ENCODE measurements at regions not wholly inside any gene's neighbourhood (a gene's known extent, or its start where the extent isn't known, plus 50 kb on each side); places are given as distances from the start of the nearest gene placed in this dataset.

GRCh38 chr6:3908223-3908622 lies 59.0 kb downstream of the FAM50B start:
- Histone ChIP-seq H3K9me3 (no peaks in the 10 kb centered on the region), H3K27me3 (replicated peaks; ENCODE audit: insufficient read depth) (no peaks in the 10 kb centered on the region), H3K27ac (peak overlapping the region in 1 of 2 donors; percentile 9), H3K36me3 (no peaks in the 10 kb centered on the region), H3K4me3 (no peak overlapping the region), H3K4me1 (ENCODE audit: control insufficient read depth in 1 of 2, low read depth in 2 of 2) (peaks cover 28 to 80% of the 10 kb centered on the region in 2 donors)
- TF ChIP-seq, protein P1, sequence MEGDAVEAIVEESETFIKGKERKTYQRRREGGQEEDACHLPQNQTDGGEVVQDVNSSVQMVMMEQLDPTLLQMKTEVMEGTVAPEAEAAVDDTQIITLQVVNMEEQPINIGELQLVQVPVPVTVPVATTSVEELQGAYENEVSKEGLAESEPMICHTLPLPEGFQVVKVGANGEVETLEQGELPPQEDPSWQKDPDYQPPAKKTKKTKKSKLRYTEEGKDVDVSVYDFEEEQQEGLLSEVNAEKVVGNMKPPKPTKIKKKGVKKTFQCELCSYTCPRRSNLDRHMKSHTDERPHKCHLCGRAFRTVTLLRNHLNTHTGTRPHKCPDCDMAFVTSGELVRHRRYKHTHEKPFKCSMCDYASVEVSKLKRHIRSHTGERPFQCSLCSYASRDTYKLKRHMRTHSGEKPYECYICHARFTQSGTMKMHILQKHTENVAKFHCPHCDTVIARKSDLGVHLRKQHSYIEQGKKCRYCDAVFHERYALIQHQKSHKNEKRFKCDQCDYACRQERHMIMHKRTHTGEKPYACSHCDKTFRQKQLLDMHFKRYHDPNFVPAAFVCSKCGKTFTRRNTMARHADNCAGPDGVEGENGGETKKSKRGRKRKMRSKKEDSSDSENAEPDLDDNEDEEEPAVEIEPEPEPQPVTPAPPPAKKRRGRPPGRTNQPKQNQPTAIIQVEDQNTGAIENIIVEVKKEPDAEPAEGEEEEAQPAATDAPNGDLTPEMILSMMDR (IDR thresholded peaks at IDR 0.05) = no peak
- ATAC-seq (ENCODE audit: insufficient number of reproducible peaks, low FRiP score, low read depth) (no peak), DNase-seq (ENCODE audit: low spot score) (no peak)

GRCh38 chr6:3908961-3909360 lies 59.8 kb downstream of the FAM50B start:
- TF ChIP-seq, protein P1 (IDR thresholded peaks at IDR 0.05) = no peak
- Histone ChIP-seq H3K36me3 (no peaks in the 10 kb centered on the region), H3K4me1 (ENCODE audit: control insufficient read depth in 1 of 2, low read depth in 2 of 2) (peaks cover 27 to 80% of the 10 kb centered on the region in 2 donors), H3K27me3 (replicated peaks; ENCODE audit: insufficient read depth) (no peaks in the 10 kb centered on the region), H3K9me3 (no peaks in the 10 kb centered on the region), H3K27ac (peak overlapping the region; percentile 94 to 98), H3K4me3 (no peak overlapping the region)
- no peak for DNase-seq (ENCODE audit: low spot score)
- ATAC-seq (ENCODE audit: insufficient number of reproducible peaks, low FRiP score, low read depth) = no peak

DNA sequence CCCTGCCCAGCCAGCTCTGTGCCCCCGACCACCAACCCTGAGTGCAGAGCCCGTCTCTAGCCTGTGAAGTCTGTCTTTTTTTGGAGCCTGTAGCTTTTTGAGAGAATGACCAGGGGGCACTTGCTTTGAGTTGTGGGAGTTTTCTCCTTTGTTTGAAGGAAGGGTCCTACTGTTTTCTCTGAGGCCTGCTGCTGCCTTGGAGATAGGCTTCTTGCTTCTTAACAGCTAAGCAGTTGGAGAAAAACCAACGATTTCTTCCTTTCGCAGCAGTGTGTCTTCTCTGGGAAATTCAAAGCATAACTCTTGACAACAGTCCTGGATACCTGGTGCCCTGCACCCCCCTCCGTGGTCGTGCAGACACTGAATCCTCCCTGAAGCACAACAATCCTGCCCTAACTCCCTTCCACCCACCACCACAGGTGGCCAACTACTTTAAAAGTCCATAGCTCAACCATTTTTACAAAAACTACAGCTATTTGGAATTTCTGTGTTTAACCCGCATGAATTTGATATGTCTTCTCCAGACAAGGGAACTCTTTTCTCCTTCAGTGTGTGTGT lies 61.0 kb downstream of the FAM50B start:
- DNase-seq (ENCODE audit: low spot score) (no peak), ATAC-seq (ENCODE audit: insufficient number of reproducible peaks, low FRiP score, low read depth) (no peak)
- TF ChIP-seq, protein P1 (IDR thresholded peaks at IDR 0.05) = no peak
- no peaks in the 10 kb centered on the region for H3K27me3 ChIP-seq (replicated peaks; ENCODE audit: insufficient read depth)
- peak overlapping the region; percentile 94 to 98 for H3K27ac ChIP-seq
- H3K9me3 ChIP-seq = no peaks in the 10 kb centered on the region
- H3K36me3 ChIP-seq = no peaks in the 10 kb centered on the region
- peaks cover 25 to 77% of the 10 kb centered on the region in 2 donors for H3K4me1 ChIP-seq (ENCODE audit: control insufficient read depth in 1 of 2, low read depth in 2 of 2)
- no peak overlapping the region for H3K4me3 ChIP-seq

DNA sequence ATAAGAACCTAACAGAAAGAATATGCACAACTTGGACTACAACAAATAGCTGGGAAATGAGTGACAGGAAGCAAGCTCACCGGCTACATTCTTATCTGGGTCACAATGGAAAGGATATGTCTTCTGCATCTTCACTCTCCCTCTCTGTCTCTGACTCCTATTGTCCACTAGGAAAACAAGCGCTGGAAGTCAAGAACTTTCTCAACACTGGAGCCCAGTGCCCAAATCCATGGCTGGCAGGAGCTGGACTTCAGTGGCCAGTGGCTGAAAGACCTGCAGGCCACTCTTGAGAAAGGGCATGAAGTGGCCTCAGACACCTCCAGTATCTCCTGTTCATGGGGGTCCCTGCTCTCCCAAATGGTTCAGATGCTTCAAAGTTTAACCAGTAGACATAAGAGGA lies 62.0 kb downstream of the FAM50B start:
- no peaks in the 10 kb centered on the region for H3K9me3 ChIP-seq
- peak overlapping the region; percentile 94 to 98 for H3K27ac ChIP-seq
- TF ChIP-seq, protein P1 (IDR thresholded peaks at IDR 0.05) = no peak
- H3K4me3 ChIP-seq = peak overlapping the region; percentile 31
- no peaks in the 10 kb centered on the region for H3K36me3 ChIP-seq
- peaks cover 25 to 77% of the 10 kb centered on the region in 2 donors for H3K4me1 ChIP-seq (ENCODE audit: control insufficient read depth in 1 of 2, low read depth in 2 of 2)
- ATAC-seq (ENCODE audit: insufficient number of reproducible peaks, low FRiP score, low read depth) = no peak
- H3K27me3 ChIP-seq (replicated peaks; ENCODE audit: insufficient read depth) = no peaks in the 10 kb centered on the region
- no peak for DNase-seq (ENCODE audit: low spot score)

- no peaks in the 10 kb centered on the region for H3K9me3 ChIP-seq
- TF ChIP-seq, protein P1 (IDR thresholded peaks at IDR 0.05) = no peak
- peak; percentile 66 for ATAC-seq (ENCODE audit: insufficient number of reproducible peaks, low FRiP score, low read depth)
- DNase-seq (ENCODE audit: low spot score) = peak; percentile 69
- no peaks in the 10 kb centered on the region for H3K36me3 ChIP-seq
- H3K4me1 ChIP-seq (ENCODE audit: control insufficient read depth in 1 of 2, low read depth in 2 of 2) = peaks cover 25 to 72% of the 10 kb centered on the region in 2 donors
- H3K4me3 ChIP-seq = peak overlapping the region; percentile 31
- H3K27me3 ChIP-seq (replicated peaks; ENCODE audit: insufficient read depth) = no peaks in the 10 kb centered on the region
- H3K27ac ChIP-seq = peak overlapping the region; percentile 94 to 98
Measured at GRCh38 chr6:3911614-3912336, 62.6 kb downstream of the FAM50B start.
